GM21717 (cell line): ENCODE measurements at regions not wholly inside any gene's neighbourhood (a gene's known extent, or its start where the extent isn't known, plus 50 kb on each side); places are given as distances from the start of the nearest gene placed in this dataset.
"Not testable (repeated sequence)": the region's sequence is repeated elsewhere in the genome, so short reads cannot be mapped to it uniquely, and the experiment has no call there.

Source experiments
- ATAC-seq: cut with Tn5 transposase; IDR thresholded peaks from one replicate; pipeline ENCODE4 v1.9.1; 2021; ENCODE audit warnings: mild to moderate bottlenecking, moderate library complexity; ENCODE audit not compliant: unreplicated experiment

DNA sequence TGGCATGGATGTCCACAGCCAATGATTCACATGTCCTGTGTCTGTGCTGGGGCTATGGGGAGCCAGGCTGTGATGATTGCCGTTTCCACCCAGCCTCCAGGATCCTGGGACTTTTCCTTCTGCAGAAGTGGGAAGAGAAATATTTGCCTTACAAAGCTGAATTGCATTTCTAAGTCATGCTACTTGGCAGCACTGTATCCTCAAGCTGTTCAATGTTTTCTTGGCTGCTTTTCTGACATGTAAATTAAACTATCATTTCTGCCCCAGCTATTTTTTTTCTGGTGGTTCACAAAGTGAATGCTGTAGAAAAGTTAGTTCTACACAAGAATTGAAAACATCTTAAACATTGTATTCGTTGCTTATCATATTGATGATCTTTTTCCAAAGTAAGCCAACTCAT is 51.9 kb upstream of the TCERG1L start:
- ATAC-seq = no peak

DNA sequence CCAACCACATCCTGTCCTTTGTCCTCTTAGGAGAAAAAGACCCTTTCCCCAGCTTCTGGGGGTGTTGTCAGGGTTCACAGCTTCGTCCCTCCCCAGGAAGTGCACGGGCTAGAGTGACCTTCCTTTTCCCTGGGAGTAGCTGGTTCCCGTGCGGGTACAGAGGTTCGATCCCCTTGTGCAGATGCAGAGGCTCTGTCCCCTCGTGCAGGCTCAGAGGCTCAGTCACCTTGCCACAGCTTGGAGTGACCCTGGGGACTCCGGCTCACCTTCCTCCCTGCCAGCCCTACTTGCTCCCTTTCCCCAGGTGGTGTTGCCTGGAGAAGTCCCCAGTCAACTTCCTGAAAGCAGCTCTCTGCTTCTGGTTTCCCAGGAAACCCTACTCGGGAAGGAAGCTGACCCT is 60.0 kb upstream of the TCERG1L start:
- ATAC-seq = no peak

DNA sequence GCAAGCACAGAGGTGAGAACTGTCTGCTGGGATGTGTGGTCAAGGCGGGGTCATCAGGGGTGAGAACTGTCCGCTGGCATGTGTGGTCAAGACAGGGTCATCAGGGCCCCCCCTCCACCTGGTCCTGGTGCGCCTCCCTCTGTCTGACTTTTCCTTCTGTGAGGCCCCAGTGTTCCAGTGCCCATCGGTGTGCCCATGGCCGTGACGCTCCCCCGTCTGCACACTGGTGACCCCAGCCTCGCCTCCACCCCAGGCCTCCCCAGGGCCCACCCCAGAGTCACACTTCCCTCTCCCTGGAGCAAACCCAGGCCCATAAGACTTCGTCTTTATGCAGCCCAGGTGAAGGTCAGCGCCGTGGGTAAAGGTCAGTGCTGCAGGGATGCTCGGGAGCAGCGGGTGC is 70.1 kb upstream of the TCERG1L start:
- no peak for ATAC-seq

DNA sequence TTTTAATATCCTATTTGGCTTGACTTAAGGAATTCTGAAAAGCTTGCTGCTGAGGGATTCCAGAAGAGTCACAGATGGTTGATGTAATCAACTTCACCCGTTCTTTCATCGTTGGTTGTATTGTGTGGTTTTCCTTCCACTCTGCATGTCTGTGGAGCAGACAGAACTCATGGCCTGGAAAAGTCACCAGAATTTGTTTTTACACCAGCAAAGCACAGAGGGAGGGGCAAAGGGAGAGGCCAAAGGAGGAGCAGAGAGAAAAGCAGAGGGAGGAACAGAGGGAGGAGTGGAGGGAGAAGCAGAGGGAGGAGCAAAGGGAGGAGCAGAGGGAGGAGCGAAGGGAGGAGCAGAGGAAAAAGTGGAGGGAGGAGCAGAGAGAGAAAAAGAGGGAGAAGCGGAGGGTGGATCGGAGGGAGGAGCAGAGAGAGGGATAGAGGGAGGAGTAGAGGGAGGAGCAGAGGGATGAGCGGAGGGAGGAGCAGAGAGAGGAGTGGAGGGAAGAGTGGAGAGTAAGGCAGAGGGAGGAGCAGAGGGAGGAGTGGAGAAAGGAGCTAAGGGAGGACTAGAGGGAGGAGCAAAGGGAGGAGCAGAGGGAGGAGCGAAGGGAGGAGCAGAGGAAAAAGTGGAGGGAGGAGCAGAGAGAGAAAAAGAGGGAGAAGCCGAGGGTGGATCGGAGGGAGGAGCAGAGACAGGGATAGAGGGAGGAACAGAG is 73.8 kb upstream of the TCERG1L start:
- not testable (repeated sequence) for ATAC-seq

DNA sequence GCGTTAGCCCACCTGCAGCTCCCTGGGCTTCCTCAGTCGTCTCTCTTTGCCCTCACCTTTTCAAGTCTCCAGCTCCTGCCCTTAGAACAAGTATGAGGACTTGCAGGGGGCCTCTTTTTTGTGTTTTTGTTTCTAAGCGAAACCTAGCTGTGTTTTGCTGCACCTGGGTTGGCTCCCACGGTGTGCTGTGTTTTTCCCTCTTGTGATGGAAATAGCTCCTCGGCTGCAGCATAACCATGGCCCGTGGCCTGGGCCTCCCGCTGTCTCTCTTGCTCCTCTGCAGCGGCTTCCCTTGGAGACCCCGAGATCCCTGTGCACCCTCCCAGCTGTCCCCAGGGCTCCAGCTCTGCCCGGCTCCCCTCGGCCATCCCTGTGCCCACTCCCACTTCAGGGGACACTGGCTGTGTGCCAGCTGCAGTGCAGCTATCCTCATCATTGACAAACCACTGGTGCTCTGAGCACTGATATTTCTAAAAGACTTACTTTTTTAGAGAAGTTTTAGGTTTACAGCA is 75.6 kb upstream of the TCERG1L start:
- no peak for ATAC-seq

DNA sequence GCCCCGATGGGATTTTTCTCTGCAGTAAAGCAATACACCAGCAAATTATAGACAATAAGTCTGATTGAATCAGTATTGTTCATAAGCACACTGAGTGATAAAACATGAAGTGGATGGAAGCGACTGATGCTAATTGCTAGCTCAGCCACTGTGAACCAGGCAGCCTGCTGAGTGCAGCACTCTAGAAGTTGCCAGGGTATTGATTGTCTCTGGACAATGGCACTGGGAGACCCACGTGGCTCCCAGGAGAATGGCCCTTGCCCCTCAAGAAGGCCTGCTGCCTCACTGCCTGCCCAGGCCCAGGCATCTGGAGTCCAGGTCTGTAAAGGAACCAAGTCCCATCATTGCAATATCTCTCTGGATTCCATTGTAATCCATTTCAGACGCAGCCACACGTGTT is 80.4 kb upstream of the TCERG1L start:
- ATAC-seq = no peak

DNA sequence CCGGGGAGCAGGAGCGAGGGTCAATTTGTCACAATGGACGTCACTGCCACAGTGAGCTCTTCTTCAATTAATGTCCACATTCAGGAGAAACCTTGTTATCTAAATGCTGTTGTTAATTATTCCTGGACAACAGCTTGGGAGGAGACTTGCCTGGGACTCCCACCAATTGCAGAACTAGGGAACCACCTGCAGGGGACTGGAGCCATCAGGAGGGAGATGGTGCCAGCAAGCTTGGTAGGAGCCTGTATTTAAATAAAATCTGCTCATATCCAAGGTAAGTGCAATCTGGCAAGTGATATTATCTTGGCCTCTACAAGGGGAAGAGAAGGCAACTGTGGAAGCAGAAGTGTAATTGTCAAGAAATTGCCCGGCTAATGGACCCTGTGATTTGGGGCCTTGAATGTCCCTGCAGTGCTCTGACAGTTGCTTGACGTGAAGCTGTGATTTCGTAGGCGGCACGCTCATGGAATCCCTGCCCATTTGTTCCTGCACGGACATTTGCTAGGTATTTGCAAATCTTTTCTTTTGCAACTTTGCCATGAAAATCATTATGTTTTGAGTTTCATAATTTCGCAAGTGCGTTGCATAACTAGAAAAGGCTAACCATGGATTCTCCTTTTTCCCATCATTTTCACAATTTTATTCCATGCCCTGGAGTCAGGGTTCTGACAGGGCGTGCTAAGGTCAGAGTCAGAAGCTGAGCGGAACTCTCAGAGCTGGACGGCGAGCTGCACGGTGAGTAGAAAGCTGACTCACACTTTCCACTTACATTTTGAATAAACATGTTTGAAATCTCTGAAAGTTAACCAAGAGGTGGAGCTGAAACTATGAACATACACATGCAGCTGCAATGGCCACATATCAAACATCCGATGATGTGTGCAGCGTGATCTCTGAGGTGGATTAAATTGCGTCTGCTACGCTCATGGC is 84.9 kb upstream of the TCERG1L start:
- no peak for ATAC-seq

DNA sequence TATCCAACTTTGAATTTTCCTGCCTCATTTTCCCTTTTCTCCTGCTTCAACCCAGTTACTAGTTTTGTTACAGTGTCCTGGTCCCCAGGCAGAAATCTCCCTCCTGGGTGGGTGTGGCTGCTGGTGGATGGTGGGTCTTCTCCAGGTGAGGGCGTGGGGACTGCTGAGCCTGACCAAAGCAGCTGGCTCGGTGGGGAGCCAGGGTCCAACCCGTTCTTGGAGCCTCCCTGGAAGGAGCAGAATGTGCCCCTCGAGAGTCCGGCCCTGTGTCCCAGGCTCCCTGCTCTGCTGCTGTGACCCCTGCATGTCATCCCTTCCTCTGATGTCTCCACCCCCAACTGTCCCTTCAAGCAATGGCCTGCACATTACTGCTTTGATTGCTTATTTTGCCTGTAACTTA is 86.6 kb upstream of the TCERG1L start:
- ATAC-seq = no peak

DNA sequence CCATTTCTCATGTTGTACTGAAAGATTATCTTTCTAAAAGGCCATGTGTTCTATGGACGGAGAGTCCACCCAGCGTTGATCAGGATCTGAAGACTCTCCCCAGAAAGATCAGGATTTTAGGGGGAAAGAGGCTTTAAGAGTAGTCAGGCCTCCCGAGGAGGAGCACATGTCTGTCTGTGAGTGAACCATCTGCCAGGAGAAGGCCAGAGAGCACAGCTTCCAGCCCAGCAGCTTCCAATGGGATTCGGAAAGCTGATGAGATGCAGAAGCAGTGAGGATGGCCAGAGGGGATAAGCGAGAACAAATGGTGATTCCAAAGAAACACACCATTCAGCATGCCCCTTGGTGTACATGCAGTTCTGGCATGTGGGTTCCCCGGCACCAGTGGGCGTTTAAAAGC is 88.5 kb upstream of the TCERG1L start:
- no peak for ATAC-seq

DNA sequence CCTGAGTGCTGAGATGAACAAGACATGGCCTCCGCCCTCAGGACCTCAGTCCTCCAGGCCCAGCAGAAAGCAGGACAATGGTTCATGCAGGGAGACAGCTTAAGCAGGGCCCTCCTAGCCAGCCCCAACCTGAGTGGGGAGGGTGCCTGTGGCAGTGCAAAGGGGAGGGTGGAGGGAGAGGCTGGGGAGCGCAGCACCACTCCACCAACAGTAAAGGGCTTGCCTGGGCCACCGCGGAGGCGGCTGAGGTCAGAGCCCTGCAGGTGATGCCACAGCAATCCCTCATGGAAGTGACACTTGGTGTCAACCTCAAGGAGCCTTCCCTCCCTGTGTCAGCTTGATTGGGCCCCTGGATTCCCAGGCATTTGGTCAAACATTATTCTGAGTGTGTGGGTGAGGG is 89.0 kb upstream of the TCERG1L start:
- no peak for ATAC-seq

DNA sequence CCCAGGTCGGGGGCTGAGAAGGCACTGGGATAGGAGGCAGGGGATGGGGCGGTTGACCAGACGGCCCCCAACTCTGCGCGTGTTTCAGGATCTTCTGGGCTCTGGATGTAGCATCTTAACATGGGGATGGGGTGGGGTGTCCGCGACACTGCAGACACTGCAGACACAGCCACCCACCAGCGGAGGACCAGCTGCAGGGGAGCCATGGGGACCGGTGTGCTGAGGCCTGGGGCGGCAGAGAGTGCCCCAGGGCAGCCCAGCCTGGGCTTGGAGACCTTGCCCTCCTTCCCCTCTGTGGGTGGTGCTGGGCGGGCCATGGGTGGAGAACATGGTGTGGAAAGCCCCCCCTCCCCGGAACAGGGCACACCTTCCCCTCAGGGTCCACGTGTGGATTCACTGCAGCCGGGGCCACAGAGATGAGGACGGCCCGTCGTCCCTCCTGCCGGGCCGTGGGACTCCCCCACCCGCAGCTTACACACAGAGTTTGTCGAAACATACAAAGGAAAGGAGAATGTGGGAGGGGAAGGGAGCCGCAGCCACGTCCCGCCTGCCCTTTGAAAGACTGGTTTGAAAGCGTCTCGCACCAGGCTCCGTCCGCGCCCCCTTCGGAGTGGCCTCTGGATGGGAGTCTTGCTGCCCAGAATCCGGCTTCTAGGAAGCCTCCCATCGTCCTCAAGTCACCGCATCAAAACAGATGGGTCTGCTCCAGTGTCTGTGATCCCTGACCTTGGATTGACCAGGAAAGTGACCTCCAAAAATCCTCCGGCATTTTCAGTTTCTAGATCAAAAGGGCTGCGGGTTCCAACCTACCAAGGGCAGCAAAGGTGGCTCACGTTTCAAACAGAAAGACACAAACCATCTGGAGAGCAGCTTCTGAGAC is 91.5 kb upstream of the TCERG1L start:
- no peak for ATAC-seq

DNA sequence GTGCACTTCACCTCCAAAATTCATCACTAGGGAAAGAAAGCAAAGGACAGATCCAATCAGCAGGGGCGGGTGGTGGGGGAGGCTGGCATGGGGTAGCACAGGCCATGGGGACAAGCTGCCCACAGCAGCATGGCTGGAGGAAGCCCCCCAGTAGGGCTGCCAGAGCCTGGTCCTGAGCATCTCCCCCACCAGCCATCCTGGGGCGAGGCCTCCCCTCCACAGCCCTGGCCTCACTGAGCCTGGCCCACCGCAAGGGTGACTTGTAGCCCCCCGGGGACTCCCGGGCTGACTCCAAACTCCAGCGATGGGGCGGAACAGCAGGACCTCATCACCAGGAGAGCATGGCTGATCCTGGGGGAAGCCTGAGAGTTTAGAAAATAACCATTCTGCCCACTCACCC is 92.4 kb upstream of the TCERG1L start:
- no peak for ATAC-seq

DNA sequence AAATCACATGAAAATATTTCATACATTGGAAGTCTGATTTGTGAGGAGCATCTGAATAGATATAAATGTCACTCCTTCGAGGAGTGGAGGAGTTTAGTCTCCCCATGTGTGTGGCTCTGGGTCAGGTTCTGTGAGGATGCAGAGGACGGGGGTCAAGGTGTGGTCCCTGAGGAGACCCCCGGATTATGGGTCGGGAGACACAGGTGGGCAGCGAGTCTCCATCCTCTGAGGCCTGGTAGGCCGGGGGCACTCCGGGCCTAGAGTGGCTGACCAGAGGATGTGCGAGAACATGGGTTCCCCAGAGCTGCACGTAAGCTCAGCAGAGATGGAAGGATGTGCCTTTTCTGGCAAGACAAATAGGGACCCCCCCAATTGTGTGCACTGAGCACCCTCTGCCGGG is 93.4 kb upstream of the TCERG1L start:
- ATAC-seq = no peak

DNA sequence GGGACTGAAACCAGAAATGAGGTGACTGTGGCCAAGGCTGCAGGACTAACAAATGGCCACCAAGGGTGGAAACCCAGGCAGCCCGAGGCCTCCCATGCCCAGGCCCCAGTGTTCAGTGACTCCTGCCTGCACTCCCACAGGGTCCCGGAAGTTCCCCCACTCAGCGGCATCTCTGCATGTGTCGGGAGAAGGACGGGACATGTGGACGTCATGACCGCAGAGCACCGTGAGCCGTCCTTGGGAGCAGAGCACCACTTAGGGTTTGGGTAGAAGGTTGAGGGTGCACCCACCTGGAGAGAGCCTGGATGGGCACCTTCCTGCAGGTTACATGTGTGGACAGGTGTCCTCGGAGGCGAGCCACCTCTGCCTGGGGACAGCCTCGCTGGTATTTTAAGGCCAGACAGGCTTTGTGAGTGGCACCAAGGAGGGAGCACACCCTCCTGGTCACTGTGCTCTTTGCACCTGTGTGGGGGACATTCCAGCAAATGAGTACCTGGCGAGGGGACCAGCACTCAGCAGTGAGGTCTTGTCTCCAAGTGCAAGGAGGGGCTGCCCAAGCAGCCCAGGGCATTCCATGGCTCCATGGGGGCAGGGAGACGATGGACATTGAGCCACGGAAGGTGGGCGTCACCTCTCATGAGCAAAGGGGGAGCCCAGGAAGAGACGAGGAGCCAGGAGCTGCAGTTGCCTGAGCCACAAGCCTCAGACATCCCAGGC is 95.3 kb upstream of the TCERG1L start:
- no peak for ATAC-seq

DNA sequence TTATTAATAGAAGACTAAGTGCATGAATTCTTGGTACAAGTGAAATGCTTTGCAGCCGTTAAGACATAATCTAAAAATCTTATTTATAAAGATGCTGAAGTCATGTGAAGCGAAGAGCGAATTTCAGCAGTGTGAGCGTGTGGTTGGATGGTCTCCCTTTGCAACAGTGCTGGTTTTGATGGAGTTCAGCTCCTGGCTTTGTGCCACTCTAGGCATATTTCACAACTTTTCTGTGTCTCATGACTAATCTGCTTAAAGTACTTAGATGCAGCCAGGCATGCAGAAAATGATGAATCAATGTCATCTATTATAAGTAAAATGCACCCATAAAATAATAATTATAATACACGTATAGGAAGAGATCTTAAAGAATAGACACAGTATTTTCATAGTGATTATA is 107.2 kb upstream of the TCERG1L start:
- ATAC-seq = no peak

DNA sequence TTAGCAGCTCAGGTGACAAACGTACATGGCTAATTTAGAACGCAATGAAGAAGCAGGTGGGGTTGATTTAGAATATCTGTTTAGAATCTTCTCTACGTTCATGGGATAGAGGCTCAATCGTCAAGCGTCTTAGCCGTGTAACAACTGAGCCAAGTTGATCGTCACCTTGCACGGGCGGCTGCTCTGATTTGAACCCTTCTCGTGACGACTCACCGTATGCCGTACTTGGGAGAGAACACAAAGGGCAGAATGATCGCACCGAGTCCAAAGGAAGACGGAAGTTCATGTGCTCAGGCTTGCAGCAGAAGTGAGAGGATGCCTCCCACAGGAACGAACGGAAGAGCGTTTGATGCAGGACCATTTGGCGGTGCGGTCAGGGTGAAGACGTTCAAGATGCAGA is 108.3 kb upstream of the TCERG1L start:
- ATAC-seq = no peak

DNA sequence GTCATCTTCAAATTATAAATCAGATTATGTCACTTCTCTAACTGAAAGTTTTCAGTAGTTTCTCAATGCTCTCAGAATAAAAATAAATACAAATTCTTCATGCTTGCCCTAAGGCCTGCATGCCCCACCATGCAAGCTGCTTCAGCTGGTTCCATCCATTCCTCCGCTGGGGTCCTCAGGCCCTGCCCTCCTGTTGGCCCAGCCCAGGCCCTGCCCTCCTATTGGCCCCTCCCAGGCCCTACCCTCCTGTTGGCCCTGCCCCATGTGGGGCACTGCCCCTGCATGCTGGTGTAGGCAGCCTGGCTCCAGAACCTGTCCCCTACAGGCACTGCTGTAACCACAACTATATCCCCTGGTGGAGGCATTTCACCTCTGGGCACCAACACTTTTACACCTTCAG is 109.3 kb upstream of the TCERG1L start:
- ATAC-seq = no peak

DNA sequence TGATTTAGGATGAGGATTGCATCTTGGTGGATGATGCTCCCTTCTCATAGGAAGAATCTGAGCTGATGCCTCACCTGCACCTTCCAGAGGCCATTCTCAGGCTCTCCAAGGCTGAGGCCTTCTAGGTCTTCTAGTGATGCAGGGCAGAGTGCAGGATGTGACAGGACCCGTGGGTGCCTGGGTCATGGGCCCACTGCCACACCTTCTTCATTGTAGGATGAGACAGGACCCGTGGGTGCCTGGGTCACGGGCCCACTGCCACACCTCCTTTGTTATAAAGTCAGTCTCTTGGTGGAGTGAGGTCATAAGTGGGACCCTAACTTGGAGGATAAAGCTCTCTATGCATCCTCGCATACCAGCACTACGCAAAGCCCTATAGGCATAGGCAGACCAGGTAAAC is 109.9 kb upstream of the TCERG1L start:
- no peak for ATAC-seq

DNA sequence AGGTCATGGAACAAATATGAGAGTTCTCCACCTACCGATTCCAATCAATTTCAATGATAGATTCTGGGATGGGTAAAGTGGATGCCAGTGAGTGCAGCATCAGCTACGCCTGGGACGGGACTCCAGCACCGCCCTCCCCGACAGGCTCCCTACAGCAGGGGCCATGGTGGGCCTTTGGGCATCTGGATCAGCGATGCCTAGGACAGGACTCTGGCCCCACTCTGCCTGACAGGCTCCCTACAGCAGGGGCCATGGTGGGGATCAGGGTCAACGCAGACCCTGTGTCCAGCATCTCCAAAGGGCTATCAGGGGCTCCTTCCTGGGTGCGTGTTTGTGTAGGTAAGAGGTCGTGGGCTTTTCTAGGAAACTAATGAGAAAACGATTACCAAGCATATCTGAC is 111.2 kb upstream of the TCERG1L start:
- no peak for ATAC-seq

DNA sequence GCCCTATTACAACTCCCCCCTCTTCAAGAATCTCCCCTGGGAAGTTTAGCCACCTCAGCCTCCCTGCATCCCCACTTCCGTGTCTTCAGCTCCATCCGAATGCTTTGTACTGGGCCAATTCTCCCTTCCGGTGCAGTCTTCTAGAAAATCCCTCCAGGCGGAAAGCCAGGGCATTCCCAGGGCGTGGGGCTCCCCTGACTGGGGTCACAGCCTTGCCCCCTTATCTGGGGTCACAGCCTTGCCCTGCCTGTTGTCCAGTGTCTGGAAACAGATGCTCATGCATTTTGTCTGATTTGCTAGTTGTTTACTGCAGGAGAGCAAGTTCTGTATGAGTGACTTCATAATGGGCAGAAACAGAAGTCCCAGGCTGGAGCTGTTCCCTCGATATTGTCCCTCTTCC is 112.5 kb upstream of the TCERG1L start:
- no peak for ATAC-seq
